Mucosa of descending colon (tissue), 3 donors: ENCODE measurements at regions not wholly inside any gene's neighbourhood (a gene's known extent, or its start where the extent isn't known, plus 50 kb on each side); places are given as distances from the start of the nearest gene placed in this dataset.

Experiments
- ATAC-seq: fragments of 200-7000 bp; cut with Tn5 transposase; one replicate; pipeline ENCODE4 v1.9.1; 2020; ENCODE audit warnings: mild to moderate bottlenecking, moderate library complexity
- DNase-seq, 3 donors: peaks; one replicate each; pipeline ENCODE4 v3.0.0-alpha.2; 2020
- H3K36me3 ChIP-seq: fragments of 200-600 bp; one replicate; pipeline ENCODE4 v1.8.0; 2021; ENCODE audit warnings: low read depth, mild to moderate bottlenecking
- H3K4me1 ChIP-seq: fragments of 200-600 bp; one replicate; pipeline ENCODE4 v1.8.0; 2021; ENCODE audit warnings: low read depth, mild to moderate bottlenecking
- H3K4me3 ChIP-seq: fragments of 200-600 bp; one replicate; pipeline ENCODE4 v1.8.0; 2021; ENCODE audit warnings: mild to moderate bottlenecking
- H3K9me3 ChIP-seq: fragments of 200-600 bp; one replicate; pipeline ENCODE4 v1.8.0; 2021; ENCODE audit warnings: mild to moderate bottlenecking
- CTCF ChIP-seq: fragments of 200-600 bp; IDR thresholded peaks from one replicate; pipeline ENCODE4 v1.8.0; 2022; ENCODE audit warnings: antibody characterized with exemption, mild to moderate bottlenecking
- intact Hi-C, 2 donors: fragments of 100-400 bp; cut with DNase I in 1 of 2; cut with micrococcal nuclease in 1 of 2; formaldehyde crosslinking; loops; one replicate each; pipeline versions ENCODE4 v1.11.0 to v1.11.1; 2022; cut with DNase I, micrococcal nuclease
- donor health status: DM: no; HTN: no; CAD: no; lungs with moderate emphysema.
- donor health status: DM: no; HTN: no; CAD: no.
- donor health status: DM: no; HTN: yes; CAD: no.

- TF ChIP-seq CTCF: no peak
- intact Hi-C loops: no loop called here
- no peaks in the 10 kb centered on the region for H3K9me3 ChIP-seq
- H3K4me3 ChIP-seq: no peak overlapping the region
- ATAC-seq: no peak
- no peak for DNase-seq
- H3K4me1 ChIP-seq: no peaks in the 10 kb centered on the region
- no peaks in the 10 kb centered on the region for H3K36me3 ChIP-seq
These were observed 1522.5 kb downstream of the ARAP2 start for GRCh38 chr4:34721835-34722234.

GRCh38 chr4:34723605-34724004, 1520.7 kb downstream of the ARAP2 start:
- intact Hi-C loops: no loop called here
- Histone ChIP-seq H3K4me1 (no peaks in the 10 kb centered on the region), H3K36me3 (no peaks in the 10 kb centered on the region), H3K9me3 (no peaks in the 10 kb centered on the region), H3K4me3 (no peak overlapping the region)
- TF ChIP-seq CTCF: no peak
- ATAC-seq (no peak), DNase-seq (no peak)

GRCh38 chr4:34724491-34724890, 1519.8 kb downstream of the ARAP2 start:
- H3K4me1 ChIP-seq: no peaks in the 10 kb centered on the region
- no peak for ATAC-seq
- intact Hi-C loops: no loop called here

GRCh38 chr4:34731070-34731469, 1513.2 kb downstream of the ARAP2 start:
- Histone ChIP-seq H3K36me3 (no peaks in the 10 kb centered on the region), H3K4me3 (no peak overlapping the region), H3K9me3 (peaks cover 5% of the 10 kb centered on the region), H3K4me1 (no peaks in the 10 kb centered on the region)
- ATAC-seq (no peak), DNase-seq (no peak)
- intact Hi-C loops: no loop called here
- no peak for TF ChIP-seq CTCF

More at GRCh38 chr4:34724491-34724890, 1519.8 kb downstream of the ARAP2 start:
- Histone ChIP-seq H3K4me3 (no peak overlapping the region), H3K9me3 (peaks cover 3% of the 10 kb centered on the region), H3K36me3 (no peaks in the 10 kb centered on the region)
- no peak for TF ChIP-seq CTCF
- no peak for DNase-seq

- H3K4me1 ChIP-seq: no peaks in the 10 kb centered on the region
- intact Hi-C loops: no loop called here
- ATAC-seq (no peak), DNase-seq (no peak)
- no peaks in the 10 kb centered on the region for H3K36me3 ChIP-seq
- peaks cover 5% of the 10 kb centered on the region for H3K9me3 ChIP-seq
- no peak for TF ChIP-seq CTCF
- no peak overlapping the region for H3K4me3 ChIP-seq
These were observed 1512.0 kb downstream of the ARAP2 start for GRCh38 chr4:34732176-34732950.
